Peyer's patch (tissue), 4 donors: ENCODE measurements at regions not wholly inside any gene's neighbourhood (a gene's known extent, or its start where the extent isn't known, plus 50 kb on each side); places are given as distances from the start of the nearest gene placed in this dataset.
"Not testable (repeated sequence)": the region's sequence is repeated elsewhere in the genome, so short reads cannot be mapped to it uniquely, and the experiment has no call there.

Source experiments
- POLR2A ChIP-seq, 2 donors: fragments of 450-650 bp; IDR thresholded peaks; one replicate each; pipeline ENCODE4 v1.5.1; 2017; ENCODE audit warnings: antibody characterized with exemption in 2 of 2, mild to moderate bottlenecking in 2 of 2, moderate library complexity in 2 of 2
- TF ChIP-seq, protein P1 (sequence below), 6 experiments: fragments of 450-650 bp in 4 of 6; fragments of 200-600 bp in 2 of 6; sonication (generic) in 1 of 6; IDR thresholded peaks; one replicate each; pipeline ENCODE4 v1.5.1; 2017 to 2019; ENCODE audit warnings: antibody characterized with exemption in 6 of 6, mild to moderate bottlenecking in 3 of 6, moderate library complexity in 1 of 6

DNA sequence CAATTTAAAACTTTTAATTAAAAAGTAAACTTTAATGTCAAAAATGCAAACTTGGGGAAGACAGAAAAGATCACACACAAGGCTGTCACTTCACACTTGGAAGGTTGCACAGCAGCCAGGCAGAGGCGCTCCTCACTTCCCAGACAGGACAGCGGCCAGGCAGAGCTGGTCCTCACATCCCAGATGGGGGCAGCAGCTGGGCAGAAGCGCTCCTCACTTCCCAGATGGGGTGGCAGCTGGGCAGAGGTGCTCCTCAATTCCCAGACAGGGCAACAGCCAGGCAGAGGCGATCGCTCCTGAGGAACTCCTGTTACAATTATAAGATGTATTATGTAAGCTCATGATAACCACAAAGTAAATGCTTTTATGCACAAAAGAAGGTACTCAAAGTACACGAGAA lies 1181.1 kb downstream of the SLITRK5 start:
- TF ChIP-seq, protein P1, sequence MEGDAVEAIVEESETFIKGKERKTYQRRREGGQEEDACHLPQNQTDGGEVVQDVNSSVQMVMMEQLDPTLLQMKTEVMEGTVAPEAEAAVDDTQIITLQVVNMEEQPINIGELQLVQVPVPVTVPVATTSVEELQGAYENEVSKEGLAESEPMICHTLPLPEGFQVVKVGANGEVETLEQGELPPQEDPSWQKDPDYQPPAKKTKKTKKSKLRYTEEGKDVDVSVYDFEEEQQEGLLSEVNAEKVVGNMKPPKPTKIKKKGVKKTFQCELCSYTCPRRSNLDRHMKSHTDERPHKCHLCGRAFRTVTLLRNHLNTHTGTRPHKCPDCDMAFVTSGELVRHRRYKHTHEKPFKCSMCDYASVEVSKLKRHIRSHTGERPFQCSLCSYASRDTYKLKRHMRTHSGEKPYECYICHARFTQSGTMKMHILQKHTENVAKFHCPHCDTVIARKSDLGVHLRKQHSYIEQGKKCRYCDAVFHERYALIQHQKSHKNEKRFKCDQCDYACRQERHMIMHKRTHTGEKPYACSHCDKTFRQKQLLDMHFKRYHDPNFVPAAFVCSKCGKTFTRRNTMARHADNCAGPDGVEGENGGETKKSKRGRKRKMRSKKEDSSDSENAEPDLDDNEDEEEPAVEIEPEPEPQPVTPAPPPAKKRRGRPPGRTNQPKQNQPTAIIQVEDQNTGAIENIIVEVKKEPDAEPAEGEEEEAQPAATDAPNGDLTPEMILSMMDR (IDR thresholded peaks at IDR 0.05), result not testable (repeated sequence)
- not testable (repeated sequence) for TF ChIP-seq POLR2A (IDR thresholded peaks at IDR 0.05)
